ENCODE measurements at regions not wholly inside any gene's neighbourhood (a gene's known extent, or its start where the extent isn't known, plus 50 kb on each side); places are given as distances from the start of the nearest gene placed in this dataset.
"Not testable (repeated sequence)": the region's sequence is repeated elsewhere in the genome, so short reads cannot be mapped to it uniquely, and the experiment has no call there.

DNA sequence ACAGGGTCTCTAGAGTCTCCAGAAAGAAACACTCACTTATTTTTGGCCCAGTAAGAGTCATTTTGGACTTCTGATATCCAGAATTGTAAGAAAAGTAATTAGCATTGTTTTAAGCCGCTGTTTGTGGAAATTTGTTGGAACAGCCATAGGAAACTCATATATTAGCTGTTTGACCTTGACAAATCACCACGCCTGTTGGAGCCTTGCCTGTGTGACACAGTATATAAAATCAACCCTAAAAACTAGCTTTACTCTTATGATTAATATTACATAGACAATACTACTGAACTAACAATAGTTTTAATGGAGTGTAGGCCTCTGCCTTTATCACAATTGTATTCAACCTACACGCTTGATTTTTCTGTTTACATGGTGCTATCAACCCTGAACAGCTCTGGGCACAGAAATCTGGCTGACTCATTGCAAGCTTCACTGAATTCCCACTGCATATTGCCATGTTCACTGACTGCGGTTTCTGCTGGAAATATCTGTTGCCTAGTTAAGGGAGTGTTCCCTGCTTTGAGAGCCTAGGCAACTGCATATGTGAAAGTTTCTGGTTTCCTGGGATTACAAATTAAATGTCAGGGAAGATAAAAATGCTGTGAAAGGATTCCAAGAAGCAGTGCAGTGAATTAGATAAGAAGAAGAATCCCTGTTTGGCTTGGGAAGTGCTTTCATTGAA lies 419.5 kb upstream of the DEPDC1 start:
- Histone ChIP-seq H2AFZ (ENCODE audit: low read depth) (no peak overlapping the region), H3K27me3 (ENCODE audit: insufficient read depth, low read depth) (no peaks in the 10 kb centered on the region), H3K4me1 (ENCODE audit: low read depth, poor library complexity, severe bottlenecking) (no peaks in the 10 kb centered on the region), H3K27ac (no peak overlapping the region), H3K4me2 (no peak overlapping the region), H3K79me2 (ENCODE audit: insufficient read depth, low read depth) (no peaks in the 10 kb centered on the region), H3K9ac (no peak overlapping the region), H3K36me3 (ENCODE audit: insufficient read depth) (no peaks in the 10 kb centered on the region), H3K4me3 (IDR thresholded peaks at IDR 0.05; ENCODE audit: insufficient read depth, low read depth, low read length) (no peak overlapping the region), H4K20me1 (ENCODE audit: insufficient read depth) (no peaks in the 10 kb centered on the region)
- TF ChIP-seq CTCF (conservative IDR thresholded peaks at IDR 0.05; ENCODE audit: low read depth, low read length), result no peak

GRCh38 chr1:68917456-68917855 lies 420.6 kb upstream of the DEPDC1 start:
- Histone ChIP-seq H3K27me3 (ENCODE audit: insufficient read depth, low read depth) (no peaks in the 10 kb centered on the region), H3K4me2 (no peak overlapping the region), H3K36me3 (ENCODE audit: insufficient read depth) (no peaks in the 10 kb centered on the region), H3K27ac (no peak overlapping the region), H3K9ac (no peak overlapping the region), H3K79me2 (ENCODE audit: insufficient read depth, low read depth) (no peaks in the 10 kb centered on the region), H3K4me1 (ENCODE audit: low read depth, poor library complexity, severe bottlenecking) (no peaks in the 10 kb centered on the region), H2AFZ (ENCODE audit: low read depth) (no peak overlapping the region), H4K20me1 (ENCODE audit: insufficient read depth) (no peaks in the 10 kb centered on the region), H3K4me3 (IDR thresholded peaks at IDR 0.05; ENCODE audit: insufficient read depth, low read depth, low read length) (no peak overlapping the region)
- TF ChIP-seq CTCF (conservative IDR thresholded peaks at IDR 0.05; ENCODE audit: low read depth, low read length), result no peak

DNA sequence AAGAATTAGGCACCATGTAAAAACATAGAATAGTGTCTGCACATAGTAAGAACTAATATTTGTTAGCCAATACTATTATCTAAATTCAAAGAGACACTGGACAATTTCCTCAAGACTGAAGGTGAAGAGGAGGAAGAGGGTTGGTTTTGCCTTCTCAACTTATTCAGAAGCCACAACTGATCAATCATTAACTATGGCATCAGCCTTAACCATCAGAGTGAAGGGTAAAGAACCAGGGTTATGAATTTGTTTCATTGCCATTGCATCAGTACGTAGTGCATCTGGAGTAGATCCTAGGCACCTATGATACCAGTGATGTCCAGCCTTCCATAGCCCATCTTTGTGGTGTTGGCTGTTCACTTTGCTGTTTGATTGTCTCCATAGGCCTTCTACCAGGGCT lies 421.7 kb upstream of the DEPDC1 start:
- no peak for TF ChIP-seq CTCF (conservative IDR thresholded peaks at IDR 0.05; ENCODE audit: low read depth, low read length)

DNA sequence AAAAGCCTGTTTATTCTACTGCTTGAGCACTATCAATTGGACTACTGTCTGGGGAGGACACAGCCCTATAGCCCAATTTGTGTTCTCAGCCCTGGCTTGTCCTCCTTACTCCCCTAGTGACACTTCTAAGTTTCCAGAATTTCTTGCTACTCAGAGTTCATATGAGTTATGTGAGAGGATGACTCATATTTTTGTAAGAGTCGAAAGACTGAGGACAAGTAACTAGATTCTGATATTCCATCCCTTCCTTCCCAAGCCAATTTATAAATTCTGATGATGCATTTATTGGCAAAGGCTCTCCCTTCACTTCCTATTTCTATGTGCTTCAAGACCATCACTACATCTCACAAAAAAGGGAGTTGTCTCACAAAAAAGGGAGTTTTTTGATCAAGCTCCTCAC lies 422.2 kb upstream of the DEPDC1 start:
- no peak overlapping the region for H2AFZ ChIP-seq (ENCODE audit: low read depth)
- no peaks in the 10 kb centered on the region for H4K20me1 ChIP-seq (ENCODE audit: insufficient read depth)
- no peaks in the 10 kb centered on the region for H3K27me3 ChIP-seq (ENCODE audit: insufficient read depth, low read depth)
- no peak overlapping the region for H3K9ac ChIP-seq
- H3K4me1 ChIP-seq (ENCODE audit: low read depth, poor library complexity, severe bottlenecking), result no peaks in the 10 kb centered on the region
- H3K4me3 ChIP-seq (IDR thresholded peaks at IDR 0.05; ENCODE audit: insufficient read depth, low read depth, low read length), result no peak overlapping the region
- H3K79me2 ChIP-seq (ENCODE audit: insufficient read depth, low read depth), result no peaks in the 10 kb centered on the region
- no peaks in the 10 kb centered on the region for H3K36me3 ChIP-seq (ENCODE audit: insufficient read depth)
- no peak overlapping the region for H3K27ac ChIP-seq
- no peak for TF ChIP-seq CTCF (conservative IDR thresholded peaks at IDR 0.05; ENCODE audit: low read depth, low read length)
- H3K4me2 ChIP-seq, result no peak overlapping the region

More for the DNA sequence above, 421.7 kb upstream of the DEPDC1 start:
- H3K79me2 ChIP-seq (ENCODE audit: insufficient read depth, low read depth), result no peaks in the 10 kb centered on the region
- H3K4me2 ChIP-seq, result no peak overlapping the region
- no peak overlapping the region for H3K9ac ChIP-seq
- no peaks in the 10 kb centered on the region for H3K36me3 ChIP-seq (ENCODE audit: insufficient read depth)
- no peak overlapping the region for H3K27ac ChIP-seq
- no peak overlapping the region for H2AFZ ChIP-seq (ENCODE audit: low read depth)
- no peaks in the 10 kb centered on the region for H3K27me3 ChIP-seq (ENCODE audit: insufficient read depth, low read depth)
- H3K4me1 ChIP-seq (ENCODE audit: low read depth, poor library complexity, severe bottlenecking), result no peaks in the 10 kb centered on the region
- H3K4me3 ChIP-seq (IDR thresholded peaks at IDR 0.05; ENCODE audit: insufficient read depth, low read depth, low read length), result no peak overlapping the region
- no peaks in the 10 kb centered on the region for H4K20me1 ChIP-seq (ENCODE audit: insufficient read depth)

DNA sequence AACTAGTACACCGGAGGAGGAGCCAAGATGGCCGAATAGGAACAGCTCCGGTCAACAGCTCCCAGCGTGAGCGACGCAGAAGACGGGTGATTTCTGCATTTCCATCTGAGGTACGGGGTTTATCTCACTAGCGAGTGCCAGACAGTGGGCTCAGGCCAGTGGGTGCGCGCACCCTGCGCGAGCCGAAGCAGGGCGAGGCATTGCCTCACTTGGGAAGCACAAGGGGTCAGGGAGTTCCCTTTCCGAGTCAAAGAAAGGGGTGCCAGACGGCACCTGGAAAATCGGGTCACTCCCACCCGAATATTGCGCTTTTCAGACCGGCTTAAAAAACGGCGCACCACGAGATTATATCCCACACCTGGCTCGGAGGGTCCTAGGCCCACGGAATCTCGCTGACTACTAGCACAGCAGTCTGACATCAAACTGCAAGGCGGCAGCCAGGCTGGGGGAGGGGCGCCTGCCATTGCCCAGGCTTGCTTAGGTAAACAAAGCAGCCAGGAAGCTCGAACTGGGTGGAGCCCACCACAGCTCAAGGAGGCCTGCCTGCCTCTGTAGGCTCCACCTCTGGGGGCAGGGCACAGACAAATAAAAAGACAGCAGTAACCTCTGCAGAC lies 426.7 kb upstream of the DEPDC1 start:
- H3K36me3 ChIP-seq (ENCODE audit: insufficient read depth); H3K4me3 ChIP-seq (IDR thresholded peaks at IDR 0.05; ENCODE audit: insufficient read depth, low read depth, low read length); H4K20me1 ChIP-seq (ENCODE audit: insufficient read depth); H3K79me2 ChIP-seq (ENCODE audit: insufficient read depth, low read depth); H3K27ac ChIP-seq; H3K4me1 ChIP-seq (ENCODE audit: low read depth, poor library complexity, severe bottlenecking); H3K9ac ChIP-seq; H2AFZ ChIP-seq (ENCODE audit: low read depth); H3K27me3 ChIP-seq (ENCODE audit: insufficient read depth, low read depth); H3K4me2 ChIP-seq: not testable (repeated sequence)
